ENCODE measurements at regions not wholly inside any gene's neighbourhood (a gene's known extent, or its start where the extent isn't known, plus 50 kb on each side); places are given as distances from the start of the nearest gene placed in this dataset.

GRCh38 chr16:86300746-86301481 lies 209.4 kb upstream of the FOXF1 start:
- no peak for TF ChIP-seq CTCF (IDR thresholded peaks at IDR 0.05; ENCODE audit: extremely low read depth in 1 of 2, insufficient read depth in 1 of 2, low read depth in 1 of 2, low read length in 2 of 2)
- no peak for TF ChIP-seq POLR2A (IDR thresholded peaks at IDR 0.05; ENCODE audit: low read depth, low read length)
- no peak for TF ChIP-seq POLR2AphosphoS5 (IDR thresholded peaks at IDR 0.05; ENCODE audit: insufficient read depth, low read depth, low read length)
- TF ChIP-seq EZH2 (IDR thresholded peaks at IDR 0.05; ENCODE audit: borderline replicate concordance, low read depth, low read length, severe bottlenecking): peak; percentile 56

All from endothelial cell of umbilical vein (primary cell).